ENCODE measurements at regions not wholly inside any gene's neighbourhood (a gene's known extent, or its start where the extent isn't known, plus 50 kb on each side); places are given as distances from the start of the nearest gene placed in this dataset.
A peak's percentile ranks its signal among the peaks of the same experiment; 100 is the strongest.
"Not testable (repeated sequence)": the region's sequence is repeated elsewhere in the genome, so short reads cannot be mapped to it uniquely, and the experiment has no call there.

DNA sequence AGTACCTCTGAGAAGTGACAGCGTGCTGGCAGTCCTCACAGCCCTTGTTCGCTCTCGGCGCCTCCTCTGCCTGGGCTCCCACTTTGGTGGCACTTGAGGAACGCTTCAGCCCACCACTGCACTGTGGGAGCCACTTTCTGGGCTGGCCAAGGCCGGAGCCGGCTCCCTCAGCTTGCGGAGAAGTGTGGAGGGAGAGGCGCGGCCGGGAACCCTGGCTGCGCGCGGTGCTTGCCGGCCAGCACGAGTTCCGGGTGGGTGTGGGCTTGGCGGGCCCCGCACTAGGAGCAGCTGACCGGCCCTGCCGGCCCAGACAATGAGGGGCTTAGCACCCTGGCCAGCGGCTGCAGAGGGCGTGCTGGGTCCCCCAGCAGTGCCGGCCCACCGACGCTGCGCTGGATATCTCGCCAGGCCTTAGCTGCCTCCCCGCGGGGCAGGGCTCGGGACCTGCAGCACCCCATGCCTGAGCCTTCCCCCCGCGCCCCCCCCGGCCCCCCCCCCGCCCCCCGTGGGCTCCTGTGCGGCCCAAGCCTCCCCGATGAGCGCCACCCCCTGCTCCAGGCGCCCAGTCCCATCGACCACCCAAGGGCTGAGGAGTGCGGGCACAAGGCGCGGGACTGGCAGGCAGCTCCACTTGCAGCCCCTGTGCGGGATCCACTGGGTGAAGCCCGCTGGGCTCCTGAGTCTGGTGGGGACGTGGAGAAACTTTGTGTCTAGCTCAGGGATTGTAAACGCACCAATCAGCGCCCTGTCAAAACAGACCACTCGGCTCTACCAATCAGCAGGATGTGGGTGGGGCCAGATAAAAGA is 847.7 kb upstream of the CDH6 start:
- not testable (repeated sequence) for DNase-seq

- no peak for DNase-seq
These were observed 849.8 kb upstream of the CDH6 start for GRCh38 chr5:30343707-30344106.

- DNase-seq, result no peak
These were observed 852.0 kb upstream of the CDH6 start for GRCh38 chr5:30341466-30341865.

DNA sequence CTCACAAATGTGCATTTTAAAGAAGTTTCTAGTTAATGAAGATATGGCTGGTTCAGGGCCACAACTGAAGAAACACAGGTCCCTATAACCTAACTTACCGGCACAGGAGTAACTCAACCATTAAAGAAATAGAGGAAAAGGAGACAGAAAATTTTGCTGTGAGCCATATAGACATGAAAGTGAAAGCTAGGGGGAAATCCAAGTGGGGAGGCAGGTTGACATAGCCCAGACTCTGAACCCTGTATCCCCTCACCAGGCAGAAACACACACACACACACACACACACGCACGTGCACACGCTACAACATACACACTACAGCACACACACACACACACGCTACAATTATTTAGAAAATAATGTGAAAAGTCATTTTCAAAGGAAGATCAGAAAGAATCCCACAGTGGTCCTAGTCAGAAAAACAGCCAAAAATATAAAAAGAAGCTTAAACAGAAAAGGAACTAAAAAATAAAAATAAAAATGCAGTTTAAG is 856.4 kb upstream of the CDH6 start:
- no peak for DNase-seq

DNA sequence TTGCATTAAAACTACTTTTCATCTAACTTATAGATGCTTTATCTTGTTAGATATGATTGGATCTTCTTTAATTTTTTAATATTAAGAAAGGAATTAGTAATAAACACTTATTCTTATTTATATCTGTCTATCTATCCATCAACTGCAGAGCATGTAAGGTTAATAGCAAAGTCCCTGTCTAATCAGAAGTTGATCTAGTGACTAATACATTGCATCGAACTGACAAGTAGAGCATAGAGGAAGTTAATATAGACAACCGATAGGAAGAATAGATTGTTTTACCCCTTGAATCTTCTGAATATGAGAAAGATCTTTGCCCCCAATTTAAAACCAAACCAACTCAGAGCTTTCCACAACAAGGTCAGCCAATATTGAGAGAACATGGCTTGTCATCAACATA is 862.0 kb upstream of the CDH6 start:
- DNase-seq, result no peak

DNA sequence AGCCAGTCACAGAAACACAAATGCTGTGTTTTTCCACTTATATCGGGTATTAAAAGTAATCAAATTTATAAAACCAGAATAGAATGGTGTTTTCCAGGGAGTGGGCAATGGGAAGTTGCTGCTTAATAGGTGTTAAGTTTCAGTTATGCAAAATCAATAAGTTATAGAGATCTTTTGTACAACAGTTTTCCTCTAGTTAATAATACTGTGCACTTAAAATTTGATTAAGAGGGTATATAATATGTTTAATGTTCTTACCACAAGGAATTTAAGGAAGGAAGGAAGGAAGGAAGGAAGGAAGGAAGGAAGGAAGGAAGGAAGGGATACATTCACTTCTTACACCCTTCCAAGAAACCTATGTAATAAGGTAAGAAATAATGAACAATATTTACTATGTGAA is 867.7 kb upstream of the CDH6 start:
- DNase-seq, result no peak

- DNase-seq, result no peak
These were observed 869.4 kb upstream of the CDH6 start for GRCh38 chr5:30324083-30324482.

- DNase-seq, result no peak
These were observed 905.6 kb upstream of the CDH6 start for GRCh38 chr5:30287890-30288289.

- no peak for DNase-seq
These were observed 914.2 kb upstream of the CDH6 start for GRCh38 chr5:30279237-30279636.

DNA sequence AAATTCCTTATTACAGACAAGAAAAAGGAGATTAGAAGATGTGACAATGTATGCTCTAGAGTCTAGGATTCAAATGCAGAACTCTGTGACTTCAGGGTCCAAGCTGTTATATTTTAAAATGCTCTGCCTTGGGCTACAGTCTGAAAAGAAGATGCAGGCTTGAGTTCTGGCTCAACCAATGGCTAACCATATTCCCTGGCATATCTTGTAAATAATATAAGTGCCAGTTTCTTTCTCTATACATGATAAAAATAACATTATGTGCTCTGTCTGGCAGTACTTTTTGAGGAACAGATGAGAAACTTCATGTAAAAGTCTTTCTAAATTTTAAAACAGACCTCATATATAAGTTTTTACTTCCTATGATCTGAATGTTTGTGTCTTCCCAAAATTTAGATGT is 926.5 kb upstream of the CDH6 start:
- no peak for DNase-seq

- no peak for DNase-seq
These were observed 954.0 kb upstream of the CDH6 start for GRCh38 chr5:30239331-30240022.

GRCh38 chr5:30237189-30237588 is 956.3 kb upstream of the CDH6 start:
- DNase-seq, result no peak

GRCh38 chr5:30209755-30210154 is 983.7 kb upstream of the CDH6 start:
- DNase-seq, result no peak

DNA sequence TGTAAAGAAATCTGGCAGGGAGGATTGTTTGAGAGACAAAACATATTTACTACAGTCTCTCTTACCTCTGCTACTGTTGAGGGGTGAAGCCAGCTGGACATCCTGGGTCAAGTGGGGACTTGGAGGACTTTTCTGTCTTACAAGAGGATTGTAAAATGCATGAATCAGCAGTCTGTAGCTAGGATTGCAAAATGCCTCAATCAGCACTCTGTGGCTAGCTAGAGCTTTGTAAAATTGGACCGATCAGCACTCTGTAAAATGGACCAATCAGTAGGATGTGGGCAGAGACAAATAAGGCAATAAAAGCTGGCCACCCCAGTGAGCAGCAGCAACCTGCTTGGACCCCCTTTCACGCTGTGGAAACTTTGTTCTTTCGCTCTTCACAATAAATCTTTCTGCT is 995.8 kb upstream of the CDH6 start:
- peak; percentile 67 to 77 for DNase-seq

DNA sequence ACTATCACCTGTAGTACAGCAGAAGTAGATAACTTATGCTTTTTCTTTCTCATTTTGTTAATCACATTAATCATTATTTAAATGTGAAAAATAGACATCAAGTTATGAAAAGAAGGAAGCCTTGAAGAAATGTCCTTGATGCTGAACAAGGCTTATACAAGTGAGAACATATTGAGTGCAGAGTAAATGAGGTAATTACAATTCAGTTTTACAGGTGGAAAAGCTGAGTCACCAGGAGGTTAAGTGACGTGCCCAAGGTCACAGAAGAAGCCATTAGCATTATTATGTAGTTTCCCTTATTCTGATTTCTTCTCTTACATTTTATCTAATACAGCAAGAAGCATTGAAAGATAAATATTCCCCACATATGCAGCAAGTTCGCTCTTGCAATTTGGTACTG is 998.5 kb upstream of the CDH6 start:
- DNase-seq, result peak; percentile 94 to 96

GRCh38 chr5:30194595-30194994 is 998.9 kb upstream of the CDH6 start:
- peak; percentile 97 to 99 for DNase-seq

DNA sequence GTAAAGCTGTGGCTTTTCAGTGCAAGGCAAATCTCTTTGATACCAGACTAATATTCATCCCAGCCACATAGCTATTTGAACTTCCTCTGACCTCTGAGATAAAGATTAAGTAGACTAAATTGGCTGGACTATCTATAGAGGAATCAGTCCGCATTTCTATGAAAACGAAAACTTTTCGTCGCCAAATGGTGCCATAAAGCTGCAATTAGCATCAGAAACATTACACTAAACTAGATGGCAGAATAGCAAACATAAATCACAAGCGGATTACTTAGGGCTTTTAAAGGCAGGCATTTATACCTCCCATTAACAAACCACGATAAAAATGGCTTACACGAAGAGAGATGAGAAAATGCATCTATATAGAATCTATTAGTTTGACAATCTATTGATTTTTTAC is 1009.7 kb upstream of the CDH6 start:
- no peak for DNase-seq

DNA sequence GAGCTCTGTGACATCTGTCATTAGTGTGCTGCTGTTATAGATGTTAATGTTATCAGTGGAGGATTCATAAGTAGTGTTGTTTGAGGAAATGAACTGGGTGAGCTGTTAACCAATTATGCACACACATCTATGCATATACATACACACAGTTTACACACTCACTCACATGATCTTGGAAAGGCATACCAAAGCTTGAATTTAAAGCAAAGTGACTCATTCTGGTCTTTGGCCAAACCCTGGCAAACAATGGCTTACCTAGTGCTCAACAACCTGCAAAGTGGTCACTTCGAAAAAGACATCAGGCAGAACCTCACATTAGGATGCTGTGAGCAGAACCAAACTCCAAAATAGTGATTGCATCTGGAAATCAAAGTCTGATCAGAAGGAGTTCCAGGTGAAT is 1037.3 kb upstream of the CDH6 start:
- no peak for DNase-seq

DNA sequence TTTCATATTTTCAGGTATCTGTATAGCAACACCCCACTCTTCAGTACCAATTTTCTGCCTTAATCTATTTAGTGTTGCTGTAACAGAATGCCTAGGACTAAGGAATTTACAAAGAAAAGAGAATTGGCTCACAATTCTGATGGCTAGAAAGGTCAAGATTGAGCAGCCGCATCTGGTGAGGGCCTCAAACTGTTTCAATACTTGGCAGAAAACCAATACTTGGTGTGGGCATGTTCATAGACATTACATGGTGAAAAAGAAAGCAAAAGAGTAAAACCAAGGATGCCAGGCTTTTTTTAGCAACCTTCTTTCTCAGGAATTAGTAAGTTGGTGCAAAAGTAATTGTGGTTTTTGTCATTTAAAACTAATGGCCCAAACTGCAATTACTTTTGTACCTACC is 1041.1 kb upstream of the CDH6 start:
- no peak for DNase-seq

DNA sequence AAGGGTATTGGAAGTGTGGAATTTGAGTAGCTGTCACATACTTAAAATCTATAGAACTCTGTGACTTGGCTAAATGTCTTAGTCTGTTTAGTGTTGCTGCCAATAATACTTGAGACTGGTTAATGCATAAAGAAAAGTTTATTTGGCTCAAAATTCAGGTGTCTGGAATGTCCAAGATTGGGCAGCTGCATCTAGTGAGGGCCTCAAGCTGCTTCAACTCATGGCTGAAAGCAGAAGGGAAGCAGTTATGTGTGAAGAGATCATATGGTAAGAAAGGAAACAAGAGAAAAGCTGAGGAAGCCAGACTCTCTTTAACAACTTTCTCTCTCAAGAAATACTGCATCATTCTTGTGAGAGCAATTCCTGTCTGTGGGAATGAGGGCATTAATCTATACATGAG is 1043.3 kb upstream of the CDH6 start:
- DNase-seq, result no peak

DNA sequence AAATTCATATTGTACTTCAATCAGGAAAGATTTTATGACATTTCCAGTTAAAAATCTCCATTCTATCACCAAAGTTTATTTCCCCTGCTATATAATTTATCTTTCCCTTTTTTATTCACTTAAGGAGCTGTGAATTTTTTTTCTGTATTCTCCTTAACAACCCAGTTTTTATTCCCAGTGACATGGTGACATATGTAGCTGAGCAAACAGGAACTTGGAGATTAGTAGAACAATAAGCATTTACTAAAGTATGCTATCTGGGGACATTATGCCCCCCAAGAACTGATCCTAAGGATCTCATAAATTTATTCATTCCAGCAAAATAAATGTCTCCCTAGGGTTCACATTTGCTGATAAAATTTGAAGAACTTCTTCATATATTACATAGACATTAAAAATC is 1044.0 kb upstream of the CDH6 start:
- no peak for DNase-seq

DNA sequence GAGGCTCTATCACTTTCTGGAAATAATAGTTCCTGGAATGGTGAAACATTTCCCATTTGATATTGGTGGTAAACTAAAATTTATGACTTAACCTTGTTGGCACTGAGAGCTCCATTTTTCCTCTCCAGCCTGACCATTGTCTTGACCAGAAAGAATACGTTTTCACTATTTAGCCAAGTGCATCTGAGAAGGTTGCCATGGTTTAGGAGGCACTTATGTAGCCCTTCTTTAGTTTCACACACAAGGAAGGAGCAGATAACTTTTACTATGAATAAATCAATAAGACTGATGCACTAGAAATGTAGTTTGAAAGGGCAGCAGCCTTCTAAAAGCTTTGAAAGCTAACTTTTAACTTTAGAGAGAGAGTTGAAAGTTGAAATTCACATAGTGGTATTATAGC is 1045.5 kb upstream of the CDH6 start:
- no peak for DNase-seq

DNA sequence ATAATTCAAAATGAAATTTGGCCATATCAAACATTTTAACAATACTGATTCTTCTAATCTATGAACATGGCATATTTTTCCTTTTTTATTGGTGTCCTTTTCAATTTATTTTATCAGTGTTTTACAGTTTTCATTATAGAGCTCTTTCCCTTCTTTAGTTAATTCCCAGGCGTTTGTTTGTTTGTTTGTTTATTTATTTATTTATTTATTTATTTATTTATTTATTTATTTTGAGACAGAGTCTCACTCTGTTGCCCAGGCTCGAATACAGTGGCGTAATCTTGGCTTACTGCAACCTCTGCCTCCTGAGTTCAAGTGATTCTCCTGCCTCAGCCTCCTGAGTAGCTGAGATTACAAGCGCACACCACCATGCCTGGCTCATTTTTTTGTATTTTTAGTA is 1049.4 kb upstream of the CDH6 start:
- DNase-seq, result not testable (repeated sequence)

- no peak for DNase-seq
These were observed 1051.1 kb upstream of the CDH6 start for GRCh38 chr5:30142432-30142831.

DNA sequence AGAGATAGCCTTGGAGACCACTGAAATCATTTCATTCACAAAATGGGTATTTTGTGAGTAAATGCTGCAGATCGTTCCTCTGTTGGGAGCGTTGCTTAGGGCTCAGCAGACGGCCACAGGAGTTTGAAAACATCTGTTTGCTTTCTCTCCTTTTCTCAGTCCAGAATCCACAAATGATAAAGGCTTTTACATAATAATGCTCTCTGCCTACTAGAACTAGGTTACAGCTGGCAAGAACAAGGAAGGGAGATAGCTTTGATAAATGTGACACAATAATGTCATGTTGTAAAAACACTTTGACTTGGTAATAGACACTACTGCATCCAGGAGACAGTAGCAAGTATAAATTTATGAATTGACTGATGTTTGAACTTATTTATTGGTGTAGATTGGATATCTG is 1072.4 kb upstream of the CDH6 start:
- no peak for DNase-seq
